ENCODE measurements at regions not wholly inside any gene's neighbourhood (a gene's known extent, or its start where the extent isn't known, plus 50 kb on each side); places are given as distances from the start of the nearest gene placed in this dataset.

DNA sequence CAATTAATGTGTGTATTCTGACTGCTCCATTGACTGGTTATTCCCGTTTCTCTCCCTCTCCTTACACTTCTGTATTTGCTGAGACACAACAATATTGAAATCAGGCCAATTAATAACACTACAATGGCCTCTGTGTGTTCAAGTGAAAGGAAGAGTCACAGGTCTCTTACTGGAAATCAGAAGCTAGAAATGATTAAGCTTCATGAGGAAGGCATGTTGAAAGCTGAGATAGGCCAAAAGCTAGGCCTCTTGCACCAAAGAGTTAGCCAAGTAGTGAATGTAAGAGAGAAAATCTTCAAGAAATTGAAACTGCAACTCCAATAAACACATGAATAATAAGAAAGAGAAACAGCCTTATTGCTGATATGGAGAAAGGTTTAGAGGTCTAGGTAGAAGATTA, 489.5 kb upstream of the CITED2 start:
- no peak for TF ChIP-seq CTCF (conservative IDR thresholded peaks at IDR 0.05; ENCODE audit: low read depth, low read length)
- no peak for TF ChIP-seq EZH2 (IDR thresholded peaks at IDR 0.05; ENCODE audit: borderline replicate concordance, low read depth, low read length, poor library complexity, severe bottlenecking)

All from A673 (cell line).